Keratinocyte (primary cell): ENCODE measurements at regions not wholly inside any gene's neighbourhood (a gene's known extent, or its start where the extent isn't known, plus 50 kb on each side); places are given as distances from the start of the nearest gene placed in this dataset.
A peak's percentile ranks its signal among the peaks of the same experiment; 100 is the strongest.

Experiments
- DNase-seq: peaks from one replicate; pipeline ENCODE4 v3.0.0-alpha.2; 2011; ENCODE audit warnings: low read depth, missing footprints, low spot score
- FAIRE-seq: peaks from 2 replicates; lab custom pipeline; 2011; peaks lifted over from hg19 to GRCh38; lab: Jason Lieb, UNC
- H2AFZ ChIP-seq: 2 replicates; pipeline ENCODE4 v1.6.0; 2012; ENCODE audit warnings: low read length, control low read depth, inconsistent platforms; ENCODE audit not compliant: control insufficient read depth
- H3K27ac ChIP-seq: 2 replicates; pipeline ENCODE4 v1.5.1; 2011; ENCODE audit warnings: low read length; ENCODE audit not compliant: control insufficient read depth, insufficient read depth
- H3K27me3 ChIP-seq: 3 replicates; pipeline ENCODE4 v1.6.0; 2011; ENCODE audit warnings: low read length; ENCODE audit not compliant: control insufficient read depth, insufficient read depth; ENCODE audit errors: extremely low read depth
- H3K36me3 ChIP-seq, 2 experiments: 2 replicates in 1 of 2; 3 replicates in 1 of 2; pipeline ENCODE4 v1.5.1; 2011; ENCODE audit warnings: low read length in 2 of 2, mild to moderate bottlenecking in 1 of 2; ENCODE audit not compliant: control insufficient read depth in 2 of 2, insufficient read depth in 2 of 2; ENCODE audit errors: extremely low read depth in 1 of 2
- H3K4me1 ChIP-seq: 3 replicates; pipeline ENCODE4 v1.5.1; 2011; ENCODE audit warnings: low read length; ENCODE audit not compliant: control insufficient read depth, insufficient read depth; ENCODE audit errors: extremely low read depth
- H3K4me2 ChIP-seq: 3 replicates; pipeline ENCODE4 v1.6.0; 2011; ENCODE audit warnings: low read depth, low read length; ENCODE audit not compliant: control insufficient read depth, insufficient read depth; ENCODE audit errors: extremely low read depth
- H3K4me3 ChIP-seq, 3 experiments: fragments of 200-600 bp in 1 of 3; sonication (generic) in 1 of 3; 2 replicates in 2 of 3; 3 replicates in 1 of 3; pipeline ENCODE4 v1.5.1; 2011 to 2016; ENCODE audit warnings: low read length in 3 of 3, mild to moderate bottlenecking in 3 of 3, control low read depth in 2 of 3, inconsistent platforms in 1 of 3, low read depth in 1 of 3, mixed read lengths in 1 of 3, mixed run types in 1 of 3, moderate library complexity in 1 of 3; ENCODE audit not compliant: control insufficient read depth in 2 of 3, insufficient read depth in 2 of 3; ENCODE audit errors: extremely low read depth in 1 of 3
- H3K79me2 ChIP-seq: 2 replicates; pipeline ENCODE4 v1.6.0; 2012; ENCODE audit warnings: low read length; ENCODE audit not compliant: control insufficient read depth, insufficient read depth
- H3K9ac ChIP-seq: 3 replicates; pipeline ENCODE4 v1.6.0; 2011; ENCODE audit warnings: low read length; ENCODE audit not compliant: control insufficient read depth, insufficient read depth; ENCODE audit errors: extremely low read depth
- H3K9me1 ChIP-seq: 3 replicates; pipeline ENCODE4 v1.6.0; 2011; ENCODE audit warnings: low read length; ENCODE audit not compliant: control insufficient read depth, insufficient read depth; ENCODE audit errors: extremely low read depth
- H3K9me3 ChIP-seq: 2 replicates; pipeline ENCODE4 v1.5.1; 2012; ENCODE audit warnings: low read depth, low read length; ENCODE audit not compliant: control insufficient read depth
- H4K20me1 ChIP-seq: 3 replicates; pipeline ENCODE4 v1.6.0; 2011; ENCODE audit warnings: low read length; ENCODE audit not compliant: control insufficient read depth, insufficient read depth; ENCODE audit errors: extremely low read depth
- EZH2 ChIP-seq: IDR thresholded peaks from one replicate; pipeline ENCODE4 v1.6.1; 2012; ENCODE audit warnings: inconsistent platforms, mild to moderate bottlenecking, low read length, moderate library complexity
- dilution Hi-C: fragments of 300-500 bp; cut with MboI; formaldehyde crosslinking; loops from one replicate; pipeline ENCODE4 v1.7.0; 2020; ENCODE audit warnings: low sequenced_read_pairs; ENCODE audit not compliant: extremely low pct_ligation_motif_present
- TF ChIP-seq, protein P1 (sequence below), 3 experiments: IDR thresholded peaks in 1 of 3; conservative IDR thresholded peaks in 1 of 3; optimal IDR thresholded peaks in 1 of 3; 2 replicates in 2 of 3; 3 replicates in 1 of 3; pipeline versions ENCODE3 to v1.5.1; 2011; ENCODE audit warnings: low read length in 3 of 3, mild to moderate bottlenecking in 3 of 3, moderate library complexity in 2 of 3, control low read depth in 1 of 3, inconsistent platforms in 1 of 3; ENCODE audit not compliant: insufficient read depth in 2 of 3; ENCODE audit errors: extremely low read depth in 1 of 3

DNA sequence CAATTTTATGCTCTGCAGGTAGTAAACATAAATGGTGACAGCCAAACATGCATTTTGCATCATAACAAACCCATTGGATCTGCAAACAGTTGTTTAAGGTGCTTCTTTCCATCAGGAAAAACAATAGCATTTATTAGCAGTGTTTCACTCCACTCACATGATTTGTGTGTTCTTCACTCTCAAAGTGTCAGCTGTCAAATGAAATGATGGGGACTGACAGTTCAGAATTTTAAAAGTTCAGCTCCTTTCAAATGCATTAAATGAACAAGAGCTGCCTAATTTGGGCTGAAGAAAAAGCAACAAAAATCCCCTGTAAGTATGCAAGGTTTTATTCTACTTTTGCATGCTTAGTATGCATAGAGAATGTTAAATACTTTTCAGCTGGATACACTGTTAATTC lies 145.2 kb upstream of the CDIN1 start:
- H2AFZ ChIP-seq: no peak overlapping the region

GRCh38 chr15:36438499-36438898 lies 140.9 kb upstream of the CDIN1 start:
- H4K20me1 ChIP-seq: no peaks in the 10 kb centered on the region
- no peaks in the 10 kb centered on the region for H3K4me1 ChIP-seq
- H3K27ac ChIP-seq: no peak overlapping the region
- no peaks in the 10 kb centered on the region for H3K27me3 ChIP-seq
- no peaks in the 10 kb centered on the region for H3K9me1 ChIP-seq
- H3K9ac ChIP-seq: no peak overlapping the region
- H3K79me2 ChIP-seq: no peaks in the 10 kb centered on the region
- dilution Hi-C loops: no loop called here
- no peaks in the 10 kb centered on the region for H3K36me3 ChIP-seq
- no peaks in the 10 kb centered on the region for H3K9me3 ChIP-seq
- DNase-seq (no peak), FAIRE-seq (no peak)
- no peak overlapping the region for H2AFZ ChIP-seq
- H3K4me2 ChIP-seq: no peak overlapping the region
- H3K4me3 ChIP-seq: no peak overlapping the region
- no peak for TF ChIP-seq EZH2
- TF ChIP-seq, protein P1, sequence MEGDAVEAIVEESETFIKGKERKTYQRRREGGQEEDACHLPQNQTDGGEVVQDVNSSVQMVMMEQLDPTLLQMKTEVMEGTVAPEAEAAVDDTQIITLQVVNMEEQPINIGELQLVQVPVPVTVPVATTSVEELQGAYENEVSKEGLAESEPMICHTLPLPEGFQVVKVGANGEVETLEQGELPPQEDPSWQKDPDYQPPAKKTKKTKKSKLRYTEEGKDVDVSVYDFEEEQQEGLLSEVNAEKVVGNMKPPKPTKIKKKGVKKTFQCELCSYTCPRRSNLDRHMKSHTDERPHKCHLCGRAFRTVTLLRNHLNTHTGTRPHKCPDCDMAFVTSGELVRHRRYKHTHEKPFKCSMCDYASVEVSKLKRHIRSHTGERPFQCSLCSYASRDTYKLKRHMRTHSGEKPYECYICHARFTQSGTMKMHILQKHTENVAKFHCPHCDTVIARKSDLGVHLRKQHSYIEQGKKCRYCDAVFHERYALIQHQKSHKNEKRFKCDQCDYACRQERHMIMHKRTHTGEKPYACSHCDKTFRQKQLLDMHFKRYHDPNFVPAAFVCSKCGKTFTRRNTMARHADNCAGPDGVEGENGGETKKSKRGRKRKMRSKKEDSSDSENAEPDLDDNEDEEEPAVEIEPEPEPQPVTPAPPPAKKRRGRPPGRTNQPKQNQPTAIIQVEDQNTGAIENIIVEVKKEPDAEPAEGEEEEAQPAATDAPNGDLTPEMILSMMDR (optimal IDR thresholded peaks at IDR 0.05 in 1 of 3, IDR thresholded peaks at IDR 0.05 in 1 of 3, conservative IDR thresholded peaks at IDR 0.05 in 1 of 3; ENCODE audit: extremely low read depth in 1 of 3, insufficient read depth in 2 of 3, low read length in 3 of 3): no peak

More for the DNA sequence above, 145.2 kb upstream of the CDIN1 start:
- Histone ChIP-seq H3K4me2 (no peak overlapping the region), H3K4me1 (peaks cover under 1% of the 10 kb centered on the region), H3K27me3 (no peaks in the 10 kb centered on the region), H3K9ac (no peak overlapping the region), H3K4me3 (no peak overlapping the region), H3K79me2 (no peaks in the 10 kb centered on the region), H3K9me1 (no peaks in the 10 kb centered on the region), H3K36me3 (no peaks in the 10 kb centered on the region), H4K20me1 (no peaks in the 10 kb centered on the region), H3K9me3 (no peaks in the 10 kb centered on the region), H3K27ac (no peak overlapping the region)
- DNase-seq (no peak), FAIRE-seq (peak; percentile 13)
- no peak for TF ChIP-seq EZH2
- TF ChIP-seq, protein P1 (optimal IDR thresholded peaks at IDR 0.05 in 1 of 3, IDR thresholded peaks at IDR 0.05 in 1 of 3, conservative IDR thresholded peaks at IDR 0.05 in 1 of 3; ENCODE audit: extremely low read depth in 1 of 3, insufficient read depth in 2 of 3, low read length in 3 of 3): no peak
- dilution Hi-C loops: no loop called here
